ENCODE measurements at regions not wholly inside any gene's neighbourhood (a gene's known extent, or its start where the extent isn't known, plus 50 kb on each side); places are given as distances from the start of the nearest gene placed in this dataset.
"Not testable (repeated sequence)": the region's sequence is repeated elsewhere in the genome, so short reads cannot be mapped to it uniquely, and the experiment has no call there.

- DNase-seq (no peak), ATAC-seq (no peak)
- Mint-ChIP-seq H3K27ac (no peak overlapping the region), H3K36me3 (ENCODE audit: low read depth) (no peaks in the 10 kb centered on the region), H3K4me3 (no peak overlapping the region), H3K4me1 (no peaks in the 10 kb centered on the region), H3K27me3 (peaks cover 4% of the 10 kb centered on the region), H3K9me3 (no peaks in the 10 kb centered on the region)
Measured at GRCh38 chr1:96865731-96866685, 144.4 kb downstream of the PTBP2 start.

- Mint-ChIP-seq H3K4me1 (no peaks in the 10 kb centered on the region), H3K9me3 (peaks cover 16% of the 10 kb centered on the region), H3K27me3 (peaks cover 6% of the 10 kb centered on the region), H3K36me3 (ENCODE audit: low read depth) (no peaks in the 10 kb centered on the region), H3K4me3 (no peak overlapping the region), H3K27ac (no peak overlapping the region)
- DNase-seq (no peak), ATAC-seq (no peak)
Measured at GRCh38 chr1:96872757-96873156, 151.2 kb downstream of the PTBP2 start.

DNA sequence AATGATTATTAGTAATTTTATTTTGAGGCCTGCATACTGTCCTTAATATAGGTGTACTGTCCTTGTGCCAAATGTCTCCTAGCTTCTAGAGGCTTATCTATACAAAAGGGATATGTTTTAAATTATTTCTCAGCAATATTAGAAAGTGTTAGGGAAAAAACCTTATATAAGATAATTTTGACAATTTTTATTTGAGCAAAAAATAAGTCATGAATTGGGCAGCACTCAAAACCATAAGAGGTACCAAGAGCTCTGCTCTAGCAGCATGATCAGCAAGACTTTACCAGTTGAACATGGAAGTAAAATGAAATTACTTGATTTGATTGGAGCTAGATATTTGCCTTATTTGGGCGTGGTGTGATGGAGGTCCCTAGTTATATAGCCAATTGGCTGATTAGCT, 157.1 kb downstream of the PTBP2 start:
- no peak for DNase-seq
- H3K4me1 Mint-ChIP-seq, result no peaks in the 10 kb centered on the region
- no peaks in the 10 kb centered on the region for H3K36me3 Mint-ChIP-seq (ENCODE audit: low read depth)
- no peak overlapping the region for H3K4me3 Mint-ChIP-seq
- ATAC-seq, result no peak
- H3K9me3 Mint-ChIP-seq, result peaks cover 3% of the 10 kb centered on the region
- H3K27me3 Mint-ChIP-seq, result peaks cover 4% of the 10 kb centered on the region
- H3K27ac Mint-ChIP-seq, result no peak overlapping the region

DNA sequence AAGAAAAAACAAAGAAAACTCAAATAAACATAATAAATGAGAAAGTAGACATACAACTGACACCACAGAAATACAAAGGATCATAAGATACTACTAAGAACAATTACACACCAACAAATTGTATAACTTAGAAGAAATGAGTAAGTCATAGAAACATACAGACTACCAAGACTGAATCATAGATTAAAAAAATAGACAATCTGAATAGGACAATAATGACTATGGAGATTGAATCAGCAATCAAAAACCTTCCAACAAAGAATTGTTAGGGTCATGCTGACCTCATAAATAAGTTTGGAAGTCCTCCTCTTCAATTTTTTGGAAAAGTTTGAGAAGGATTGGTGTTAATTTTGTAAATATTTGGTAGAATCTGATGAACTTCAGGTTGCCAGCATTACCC, 159.0 kb downstream of the PTBP2 start:
- H3K27me3 Mint-ChIP-seq, result peaks cover 3% of the 10 kb centered on the region
- ATAC-seq (no peak), DNase-seq (no peak)
- H3K27ac Mint-ChIP-seq, result no peak overlapping the region
- H3K9me3 Mint-ChIP-seq, result no peaks in the 10 kb centered on the region
- H3K4me1 Mint-ChIP-seq, result no peaks in the 10 kb centered on the region
- no peaks in the 10 kb centered on the region for H3K36me3 Mint-ChIP-seq (ENCODE audit: low read depth)
- no peak overlapping the region for H3K4me3 Mint-ChIP-seq

DNA sequence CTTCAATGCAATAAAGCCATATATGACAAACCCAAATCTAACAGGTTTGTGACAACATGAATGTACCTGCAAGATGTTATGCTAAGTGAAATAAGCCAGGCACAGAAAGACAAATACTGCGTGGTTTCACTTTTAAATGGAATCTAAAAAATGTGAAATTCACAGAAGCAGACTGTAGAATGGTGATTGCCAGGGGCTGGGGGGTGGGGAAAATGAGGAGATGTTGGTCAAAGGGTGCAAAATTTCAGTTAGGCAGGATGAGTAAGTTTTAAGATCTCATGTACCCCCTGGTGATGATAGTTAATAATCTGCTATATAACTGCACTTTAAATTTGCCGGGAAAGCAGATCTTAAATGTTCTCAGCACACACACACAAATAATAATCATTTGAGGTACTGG, 160.5 kb downstream of the PTBP2 start:
- Mint-ChIP-seq H3K27ac (no peak overlapping the region), H3K36me3 (ENCODE audit: low read depth) (no peaks in the 10 kb centered on the region), H3K27me3 (no peaks in the 10 kb centered on the region), H3K4me3 (no peak overlapping the region), H3K4me1 (no peaks in the 10 kb centered on the region), H3K9me3 (no peaks in the 10 kb centered on the region)
- ATAC-seq, result no peak
- DNase-seq, result no peak

- Mint-ChIP-seq H3K27me3 (no peaks in the 10 kb centered on the region), H3K4me3 (no peak overlapping the region), H3K36me3 (ENCODE audit: low read depth) (no peaks in the 10 kb centered on the region), H3K4me1 (no peaks in the 10 kb centered on the region), H3K9me3 (peaks cover 12% of the 10 kb centered on the region), H3K27ac (no peak overlapping the region)
- ATAC-seq (no peak), DNase-seq (no peak)
Measured at GRCh38 chr1:96886474-96886873, 164.9 kb downstream of the PTBP2 start.

DNA sequence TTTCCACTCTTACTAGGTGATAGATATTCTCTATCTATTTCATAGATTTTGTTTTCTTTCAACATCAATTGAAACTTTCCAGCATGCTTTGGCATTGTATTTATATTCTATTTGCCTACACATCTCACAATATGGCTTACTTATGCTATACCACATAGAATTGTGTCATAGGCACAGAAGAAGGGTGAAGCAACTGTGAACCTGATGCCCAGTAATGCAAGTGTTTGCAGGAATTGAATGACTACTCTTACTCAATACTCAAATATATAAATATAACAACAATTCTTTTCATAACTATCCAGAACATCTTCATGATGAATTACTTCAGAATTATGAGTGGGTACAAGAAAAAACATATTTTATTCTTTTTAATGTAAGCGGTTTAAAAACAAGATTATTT, 165.9 kb downstream of the PTBP2 start:
- Mint-ChIP-seq H3K9me3 (peaks cover 19% of the 10 kb centered on the region), H3K4me1 (no peaks in the 10 kb centered on the region), H3K27me3 (no peaks in the 10 kb centered on the region), H3K27ac (no peak overlapping the region), H3K4me3 (no peak overlapping the region), H3K36me3 (ENCODE audit: low read depth) (no peaks in the 10 kb centered on the region)
- ATAC-seq, result no peak
- no peak for DNase-seq

DNA sequence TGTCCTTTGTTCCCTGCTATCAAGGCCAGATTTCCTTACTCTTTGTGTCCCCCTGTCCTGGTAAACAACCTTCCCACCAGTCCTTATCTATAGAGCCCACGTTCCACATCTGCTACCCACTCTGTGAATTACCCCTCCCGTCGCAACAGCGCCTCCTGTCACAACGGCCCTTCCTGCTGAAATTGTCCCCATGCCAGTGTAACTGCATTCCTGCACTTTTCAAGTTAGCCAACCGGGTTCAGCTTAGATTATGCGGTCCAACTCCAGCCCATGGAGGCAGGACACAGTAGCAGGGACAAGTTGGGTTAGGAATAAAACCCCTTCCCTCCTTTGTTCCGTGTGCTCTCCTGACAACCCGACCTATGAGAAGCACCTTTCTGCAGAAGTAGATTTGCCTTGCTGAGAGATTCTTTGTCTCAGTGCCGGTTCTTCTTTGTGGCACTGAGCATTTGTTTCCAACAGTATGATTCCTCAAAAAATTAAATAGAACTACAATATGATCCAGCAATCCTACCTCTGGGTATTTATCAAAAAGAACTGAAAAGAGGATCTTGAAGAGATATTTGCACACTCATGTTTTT, 180.3 kb downstream of the PTBP2 start:
- no peaks in the 10 kb centered on the region for H3K36me3 Mint-ChIP-seq (ENCODE audit: low read depth)
- no peak overlapping the region for H3K4me3 Mint-ChIP-seq
- no peaks in the 10 kb centered on the region for H3K4me1 Mint-ChIP-seq
- H3K9me3 Mint-ChIP-seq, result peaks cover 10% of the 10 kb centered on the region
- no peak for DNase-seq
- no peak for ATAC-seq
- H3K27ac Mint-ChIP-seq, result no peak overlapping the region
- H3K27me3 Mint-ChIP-seq, result no peaks in the 10 kb centered on the region

DNA sequence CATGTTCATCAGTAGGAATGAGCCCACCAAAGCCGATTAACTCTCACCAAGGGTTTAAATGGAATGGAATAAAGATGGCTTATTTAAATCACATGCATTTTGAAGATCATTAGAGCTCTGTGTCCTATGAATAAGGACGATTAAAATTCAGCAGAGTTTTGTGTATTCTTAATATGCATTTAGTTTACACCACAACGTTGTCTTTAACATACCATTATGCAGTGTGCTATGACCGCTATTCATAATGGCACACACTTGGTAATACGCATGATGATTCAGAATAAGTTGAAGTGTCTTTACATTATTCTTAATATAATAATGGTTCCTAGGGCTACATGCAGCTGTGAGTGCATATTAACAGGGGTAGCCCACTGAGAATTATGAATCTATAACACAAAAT, 190.7 kb downstream of the PTBP2 start:
- peaks cover 3% of the 10 kb centered on the region for H3K9me3 Mint-ChIP-seq
- H3K4me1 Mint-ChIP-seq, result no peaks in the 10 kb centered on the region
- no peak overlapping the region for H3K27ac Mint-ChIP-seq
- peaks cover 4% of the 10 kb centered on the region for H3K27me3 Mint-ChIP-seq
- no peak overlapping the region for H3K4me3 Mint-ChIP-seq
- DNase-seq, result no peak
- no peaks in the 10 kb centered on the region for H3K36me3 Mint-ChIP-seq (ENCODE audit: low read depth)
- no peak for ATAC-seq

- H3K27ac Mint-ChIP-seq; H3K9me3 Mint-ChIP-seq; H3K4me3 Mint-ChIP-seq; H3K27me3 Mint-ChIP-seq; DNase-seq; ATAC-seq; H3K36me3 Mint-ChIP-seq (ENCODE audit: low read depth); H3K4me1 Mint-ChIP-seq: not testable (repeated sequence)
Measured at GRCh38 chr1:96915701-96916100, 194.1 kb downstream of the PTBP2 start.

GRCh38 chr1:96918406-96918805, 196.8 kb downstream of the PTBP2 start:
- Mint-ChIP-seq H3K4me3 (no peak overlapping the region), H3K9me3 (peaks cover 19% of the 10 kb centered on the region), H3K4me1 (no peaks in the 10 kb centered on the region), H3K36me3 (ENCODE audit: low read depth) (no peaks in the 10 kb centered on the region), H3K27ac (no peak overlapping the region), H3K27me3 (peaks cover 3% of the 10 kb centered on the region)
- ATAC-seq (no peak), DNase-seq (no peak)

- no peak for ATAC-seq
- no peak for DNase-seq
- H3K4me1 Mint-ChIP-seq, result no peaks in the 10 kb centered on the region
- H3K9me3 Mint-ChIP-seq, result peaks cover 34% of the 10 kb centered on the region
- H3K36me3 Mint-ChIP-seq (ENCODE audit: low read depth), result no peaks in the 10 kb centered on the region
- peaks cover 2% of the 10 kb centered on the region for H3K27me3 Mint-ChIP-seq
- no peak overlapping the region for H3K4me3 Mint-ChIP-seq
- H3K27ac Mint-ChIP-seq, result no peak overlapping the region
Measured at GRCh38 chr1:96922181-96922580, 200.6 kb downstream of the PTBP2 start.

DNA sequence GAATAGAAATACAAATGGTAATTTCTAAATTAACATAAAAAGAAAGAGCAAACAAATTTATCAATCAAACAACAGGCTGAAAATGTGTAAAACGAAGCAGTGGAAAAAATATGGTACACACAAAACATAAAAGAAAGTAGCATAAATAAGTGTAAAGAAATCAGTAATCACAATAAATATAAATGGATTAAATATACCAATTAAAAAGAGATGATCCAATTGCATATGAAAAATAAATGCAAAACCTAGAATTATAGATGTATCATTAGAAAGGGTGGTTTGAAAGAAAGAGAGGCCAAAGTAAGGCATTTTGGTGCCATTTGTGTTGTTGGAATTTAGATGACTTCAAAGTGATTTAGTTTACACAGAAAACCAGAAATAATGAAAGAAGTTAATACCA, 202.2 kb downstream of the PTBP2 start:
- ATAC-seq (no peak), DNase-seq (no peak)
- Mint-ChIP-seq H3K36me3 (ENCODE audit: low read depth) (no peaks in the 10 kb centered on the region), H3K27ac (no peak overlapping the region), H3K4me1 (no peaks in the 10 kb centered on the region), H3K4me3 (no peak overlapping the region), H3K9me3 (peaks cover 34% of the 10 kb centered on the region), H3K27me3 (peaks cover 2% of the 10 kb centered on the region)

- H3K27ac Mint-ChIP-seq, result no peak overlapping the region
- DNase-seq, result no peak
- ATAC-seq, result no peak
- peaks cover 28% of the 10 kb centered on the region for H3K9me3 Mint-ChIP-seq
- H3K36me3 Mint-ChIP-seq (ENCODE audit: low read depth), result no peaks in the 10 kb centered on the region
- no peak overlapping the region for H3K4me3 Mint-ChIP-seq
- no peaks in the 10 kb centered on the region for H3K27me3 Mint-ChIP-seq
- H3K4me1 Mint-ChIP-seq, result no peaks in the 10 kb centered on the region
Measured at GRCh38 chr1:96926176-96926575, 204.6 kb downstream of the PTBP2 start.

GRCh38 chr1:96927125-96927524, 205.5 kb downstream of the PTBP2 start:
- Mint-ChIP-seq H3K36me3 (ENCODE audit: low read depth) (no peaks in the 10 kb centered on the region), H3K4me3 (no peak overlapping the region)

More at GRCh38 chr1:96927125-96927524, 205.5 kb downstream of the PTBP2 start:
- DNase-seq (no peak), ATAC-seq (no peak)
- H3K4me1 Mint-ChIP-seq, result no peaks in the 10 kb centered on the region
- H3K27ac Mint-ChIP-seq, result no peak overlapping the region
- peaks cover 2% of the 10 kb centered on the region for H3K27me3 Mint-ChIP-seq
- peaks cover 28% of the 10 kb centered on the region for H3K9me3 Mint-ChIP-seq

All from activated naive CD8-positive, alpha-beta T cell treated with anti-CD3 and anti-CD28 coated beads, Interleukin-2, amount 50 U/mL, for 24 hours (primary cell).